H9 (cell line): ENCODE measurements at regions not wholly inside any gene's neighbourhood (a gene's known extent, or its start where the extent isn't known, plus 50 kb on each side); places are given as distances from the start of the nearest gene placed in this dataset.
"Not testable (repeated sequence)": the region's sequence is repeated elsewhere in the genome, so short reads cannot be mapped to it uniquely, and the experiment has no call there.

Source experiments
- DNase-seq: peaks from one replicate; pipeline ENCODE4 v3.0.0-alpha.2; 2017
- H2AFZ ChIP-seq: one replicate; pipeline ENCODE4 v1.6.1; 2013; ENCODE audit warnings: mild to moderate bottlenecking, low read length, control low read depth, moderate library complexity
- H2AK5ac ChIP-seq: 2 replicates; pipeline ENCODE4 v1.6.1; 2013; ENCODE audit warnings: low read length, control low read depth, mixed read lengths; ENCODE audit not compliant: insufficient read length
- H2BK120ac ChIP-seq: one replicate; pipeline ENCODE4 v1.6.1; 2013; ENCODE audit warnings: low read depth, mild to moderate bottlenecking, low read length, control low read depth, inconsistent platforms; ENCODE audit not compliant: poor library complexity, severe bottlenecking
- H2BK12ac ChIP-seq: 2 replicates; pipeline ENCODE4 v1.6.1; 2013; ENCODE audit warnings: low read length, control low read depth, mixed read lengths, low read depth; ENCODE audit not compliant: insufficient read length
- H2BK15ac ChIP-seq: 2 replicates; pipeline ENCODE4 v1.6.1; 2013; ENCODE audit warnings: low read depth, low read length, control low read depth
- H2BK20ac ChIP-seq: one replicate; pipeline ENCODE4 v1.6.1; 2013; ENCODE audit warnings: low read depth, mild to moderate bottlenecking, low read length, control low read depth, inconsistent platforms; ENCODE audit not compliant: poor library complexity, severe bottlenecking
- H2BK5ac ChIP-seq: 2 replicates; pipeline ENCODE4 v1.6.1; 2013; ENCODE audit warnings: low read length, control low read depth, mixed read lengths; ENCODE audit not compliant: insufficient read length
- H3K14ac ChIP-seq: 2 replicates; pipeline ENCODE4 v1.6.1; 2013; ENCODE audit warnings: low read length, control low read depth; ENCODE audit not compliant: insufficient read depth
- H3K18ac ChIP-seq: 2 replicates; pipeline ENCODE4 v1.6.1; 2013; ENCODE audit warnings: low read depth, mild to moderate bottlenecking, mixed read lengths, low read length, control low read depth; ENCODE audit not compliant: insufficient read length
- H3K23ac ChIP-seq: 2 replicates; pipeline ENCODE4 v1.6.1; 2013; ENCODE audit warnings: low read length, control low read depth, mixed read lengths, low read depth; ENCODE audit not compliant: insufficient read length
- H3K23me2 ChIP-seq: 2 replicates; pipeline ENCODE4 v1.6.1; 2013; ENCODE audit warnings: low read depth, mild to moderate bottlenecking, mixed read lengths, low read length, control low read depth; ENCODE audit not compliant: insufficient read length, poor library complexity, severe bottlenecking
- H3K27ac ChIP-seq: 2 replicates; pipeline ENCODE4 v1.5.1; 2013; ENCODE audit warnings: low read length, control low read depth, mixed read lengths, low read depth; ENCODE audit not compliant: insufficient read length
- H3K27me3 ChIP-seq: 2 replicates; pipeline ENCODE4 v1.6.1; 2013; ENCODE audit warnings: low read length, control low read depth, inconsistent platforms; ENCODE audit not compliant: insufficient read depth
- H3K4ac ChIP-seq: 2 replicates; pipeline ENCODE4 v1.6.1; 2013; ENCODE audit warnings: low read depth, mild to moderate bottlenecking, control low read depth, inconsistent platforms, low read length, moderate library complexity
- H3K4me1 ChIP-seq: 2 replicates; pipeline ENCODE4 v1.6.1; 2013; ENCODE audit warnings: low read length, control low read depth, inconsistent platforms; ENCODE audit not compliant: insufficient read depth
- H3K4me2 ChIP-seq: 2 replicates; pipeline ENCODE4 v1.6.1; 2013; ENCODE audit warnings: low read length, control low read depth, mixed read lengths; ENCODE audit not compliant: insufficient read length, insufficient read depth
- H3K56ac ChIP-seq: 2 replicates; pipeline ENCODE4 v1.6.1; 2013; ENCODE audit warnings: low read depth, mild to moderate bottlenecking, mixed read lengths, low read length, control low read depth; ENCODE audit not compliant: insufficient read length
- H3K79me1 ChIP-seq: 2 replicates; pipeline ENCODE4 v1.6.1; 2013; ENCODE audit warnings: low read depth, mild to moderate bottlenecking, moderate library complexity, low read length, control low read depth, inconsistent platforms; ENCODE audit not compliant: insufficient read depth, poor library complexity, severe bottlenecking
- H3K79me2 ChIP-seq: 2 replicates; pipeline ENCODE4 v1.6.1; 2013; ENCODE audit warnings: low read length, control low read depth, inconsistent platforms; ENCODE audit not compliant: insufficient read depth
- H3K9ac ChIP-seq: 2 replicates; pipeline ENCODE4 v1.6.1; 2013; ENCODE audit warnings: low read length, control low read depth, mixed read lengths; ENCODE audit not compliant: insufficient read length; ENCODE audit errors: extremely low read depth
- H3K9me3 ChIP-seq: one replicate; pipeline ENCODE4 v1.6.1; 2013; ENCODE audit warnings: low read depth, low read length, inconsistent platforms; ENCODE audit not compliant: control insufficient read depth
- H3T11ph ChIP-seq: one replicate; pipeline ENCODE4 v1.6.1; 2013; ENCODE audit warnings: mild to moderate bottlenecking, low read length, control low read depth, inconsistent platforms
- H4K20me1 ChIP-seq: one replicate; pipeline ENCODE4 v1.6.1; 2013; ENCODE audit not compliant: control insufficient read depth, insufficient read length, insufficient read depth
- H4K5ac ChIP-seq: 2 replicates; pipeline ENCODE4 v1.6.1; 2013; ENCODE audit warnings: low read depth, mild to moderate bottlenecking, mixed read lengths, low read length, control low read depth; ENCODE audit not compliant: insufficient read length
- H4K8ac ChIP-seq: replicated peaks from 2 replicates; pipeline ENCODE4 v1.6.1; 2013; ENCODE audit warnings: low read length, control low read depth, mixed read lengths, low read depth; ENCODE audit not compliant: insufficient read length
- H4K91ac ChIP-seq: 2 replicates; pipeline ENCODE4 v1.6.1; 2013; ENCODE audit warnings: low read depth, mild to moderate bottlenecking, moderate library complexity, mixed read lengths, low read length, control low read depth; ENCODE audit not compliant: insufficient read length
- H3K27ac Mint-ChIP-seq, 3 experiments: 2 replicates in 2 of 3; 3 replicates in 1 of 3; pipeline ENCODE4 v1.8.0; 2020 to 2021; ENCODE audit warnings: mixed read lengths in 3 of 3, mild to moderate bottlenecking in 1 of 3, moderate library complexity in 1 of 3
- H3K27me3 Mint-ChIP-seq: 2 replicates; pipeline ENCODE4 v1.8.0; 2021; ENCODE audit warnings: low read depth, mild to moderate bottlenecking, moderate library complexity, mixed read lengths
- H3K36me3 Mint-ChIP-seq, 3 experiments: 2 replicates in 2 of 3; 3 replicates in 1 of 3; pipeline ENCODE4 v1.8.0; 2020 to 2021; ENCODE audit warnings: low read depth in 3 of 3, mixed read lengths in 3 of 3; ENCODE audit not compliant: insufficient read depth in 1 of 3
- H3K4me1 Mint-ChIP-seq, 2 experiments: 2 replicates each; pipeline ENCODE4 v1.8.0; 2020; ENCODE audit warnings: mixed read lengths in 2 of 2
- H3K4me3 Mint-ChIP-seq, 2 experiments: 2 replicates in 1 of 2; 3 replicates in 1 of 2; pipeline ENCODE4 v1.8.0; 2020 to 2021; ENCODE audit warnings: mild to moderate bottlenecking in 2 of 2, mixed read lengths in 2 of 2, moderate library complexity in 1 of 2
- H3K9me3 Mint-ChIP-seq, 2 experiments: 2 replicates in 1 of 2; 3 replicates in 1 of 2; pipeline ENCODE4 v1.8.0; 2020; ENCODE audit warnings: mild to moderate bottlenecking in 2 of 2, mixed read lengths in 2 of 2, moderate library complexity in 1 of 2
- CTCF ChIP-seq: fragments of 200-600 bp; sonication (generic); conservative IDR thresholded peaks from 3 replicates; pipeline ENCODE4 v1.8.0; 2021; ENCODE audit warnings: antibody characterized with exemption, mild to moderate bottlenecking
- WGBS: extraction: QIAGEN DNeasy Blood & Tissue Kit; methylation state at CpG from one replicate; pipeline ENCODE4 v1.1.7; 2013; ENCODE audit warnings: missing lambda C conversion rate, low lambda C conversion rate, mixed read lengths; ENCODE audit not compliant: insufficient read length; ENCODE audit errors: extremely low coverage; 5-methylcytosine and 5-hydroxymethylcytosine counted together

- Histone ChIP-seq H3K14ac (no peak overlapping the region), H3K27ac (no peak overlapping the region)
- H3K27me3 Mint-ChIP-seq, result no peaks in the 10 kb centered on the region
Observed at GRCh38 chr4:24208691-24209090, 318.8 kb upstream of the PPARGC1A start.

GRCh38 chr4:24204708-24205107, 314.9 kb upstream of the PPARGC1A start:
- not testable (repeated sequence) for H2BK12ac ChIP-seq, H3K27me3 Mint-ChIP-seq, H3K23ac ChIP-seq, H4K5ac ChIP-seq, H2AFZ ChIP-seq, H2BK120ac ChIP-seq, H3T11ph ChIP-seq, H3K56ac ChIP-seq, H3K9ac ChIP-seq, H3K4me1 ChIP-seq, H3K79me2 ChIP-seq, H4K20me1 ChIP-seq, H3K4me2 ChIP-seq, H3K4ac ChIP-seq, H2BK5ac ChIP-seq, H3K9me3 ChIP-seq, H2BK15ac ChIP-seq, H3K27me3 ChIP-seq, H3K36me3 Mint-ChIP-seq, H3K27ac Mint-ChIP-seq, DNase-seq, H3K4me3 Mint-ChIP-seq, H4K8ac ChIP-seq, H3K14ac ChIP-seq, H2BK20ac ChIP-seq, H3K18ac ChIP-seq, H3K23me2 ChIP-seq, H2AK5ac ChIP-seq, H3K79me1 ChIP-seq, H3K27ac ChIP-seq, H3K9me3 Mint-ChIP-seq, H4K91ac ChIP-seq
- H3K4me1 Mint-ChIP-seq, result peaks cover 7 to 16% of the 10 kb centered on the region in 2 experiments
- no CpG with 5 or more reads among the region's 8 CpGs for WGBS

More at GRCh38 chr4:24208691-24209090, 318.8 kb upstream of the PPARGC1A start:
- Histone ChIP-seq H2AK5ac (no peak overlapping the region), H2BK15ac (no peak overlapping the region; the same call in 1 of the 2 replicates), H3K56ac (no peak overlapping the region), H3T11ph (no peak overlapping the region), H3K9ac (no peak overlapping the region), H3K79me1 (no peaks in the 10 kb centered on the region), H3K4ac (no peak overlapping the region), H3K4me2 (no peak overlapping the region), H3K79me2 (no peaks in the 10 kb centered on the region), H2BK12ac (no peak overlapping the region), H4K91ac (peak overlapping the region; percentile 70), H3K4me1 (no peaks in the 10 kb centered on the region), H2BK120ac (no peak overlapping the region), H3K23me2 (no peaks in the 10 kb centered on the region), H4K8ac (no peak overlapping the region), H2BK5ac (no peak overlapping the region), H3K23ac (no peak overlapping the region), H3K18ac (no peak overlapping the region), H3K27me3 (no peaks in the 10 kb centered on the region), H2AFZ (no peak overlapping the region), H4K5ac (no peak overlapping the region), H3K9me3 (no peaks in the 10 kb centered on the region), H2BK20ac (no peak overlapping the region), H4K20me1 (no peaks in the 10 kb centered on the region)
- DNase-seq, result no peak
- no CpG with 5 or more reads among the region's 3 CpGs for whole genome bisulfite sequencing
- TF ChIP-seq CTCF, result no peak
- Mint-ChIP-seq H3K27ac (no peak overlapping the region), H3K36me3 (no peaks in the 10 kb centered on the region), H3K4me1 (peaks cover 13 to 26% of the 10 kb centered on the region in 2 experiments), H3K9me3 (no peaks in the 10 kb centered on the region), H3K4me3 (no peak overlapping the region)
